ENCODE measurements at regions not wholly inside any gene's neighbourhood (a gene's known extent, or its start where the extent isn't known, plus 50 kb on each side); places are given as distances from the start of the nearest gene placed in this dataset.

GRCh38 chr2:35081001-35081621 lies 1274.5 kb upstream of the CRIM1 start:
- no peak for DNase-seq

- DNase-seq: no peak
These were observed 1275.2 kb upstream of the CRIM1 start for GRCh38 chr2:35080231-35080910.

- no peak for DNase-seq
These were observed 1288.2 kb upstream of the CRIM1 start for GRCh38 chr2:35067420-35067819.

DNA sequence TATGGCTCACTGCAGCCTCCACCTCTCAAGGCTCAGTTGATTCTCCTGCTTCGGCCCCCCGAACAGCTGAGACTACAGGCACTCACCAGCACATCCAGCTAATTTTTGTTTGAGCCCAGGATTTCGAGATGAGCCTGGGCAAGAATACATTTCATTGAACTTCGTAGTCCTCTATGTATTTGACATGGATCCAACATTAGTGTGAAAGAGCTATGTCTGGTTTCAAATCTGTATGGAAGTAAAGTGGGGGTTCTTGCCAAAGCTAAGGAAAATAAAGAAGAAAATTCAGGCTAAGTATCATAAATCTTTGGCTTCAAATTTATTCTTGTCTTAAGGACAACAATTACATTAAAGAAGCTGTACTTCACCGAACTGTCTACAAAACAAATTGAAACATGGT lies 1291.7 kb upstream of the CRIM1 start:
- no peak for DNase-seq

DNA sequence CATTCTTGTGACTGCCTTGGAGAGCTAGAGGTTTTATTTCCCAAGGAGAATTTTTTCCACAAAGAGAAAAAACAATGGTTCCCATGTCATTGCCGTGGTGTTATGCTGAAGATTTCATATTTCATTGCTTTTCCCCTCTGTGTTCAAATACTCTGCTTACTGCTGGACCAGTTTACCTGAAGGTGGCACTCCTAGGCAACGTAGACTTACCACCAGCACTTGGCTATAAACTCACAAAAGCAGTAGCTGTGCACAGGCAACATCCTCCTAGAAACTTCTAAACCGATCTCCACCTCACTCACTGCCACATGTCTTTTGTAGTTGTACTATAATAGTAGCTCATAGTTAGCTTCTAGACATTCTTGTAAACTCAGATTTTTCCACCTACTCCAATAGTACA lies 1319.7 kb upstream of the CRIM1 start:
- DNase-seq: no peak

DNA sequence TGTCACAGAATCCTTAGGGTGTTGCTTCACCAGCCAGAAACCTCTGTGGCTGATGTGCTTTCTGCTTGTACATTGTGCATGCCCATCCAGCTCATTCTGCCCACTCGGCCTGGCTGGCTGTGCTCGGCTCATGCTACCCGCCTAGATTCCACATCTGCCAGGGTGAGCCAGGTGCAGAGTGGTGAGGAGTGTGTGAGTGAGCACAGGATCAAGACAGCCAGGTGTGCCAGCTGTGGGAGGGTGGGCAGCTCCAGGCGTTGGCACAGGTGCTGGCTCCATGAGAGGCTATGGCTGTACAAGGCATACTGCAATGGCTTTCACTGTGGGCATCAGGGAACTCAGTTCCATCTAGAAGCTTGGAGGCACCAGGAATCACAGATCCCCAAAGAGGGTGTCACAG lies 1321.8 kb upstream of the CRIM1 start:
- DNase-seq: no peak

DNA sequence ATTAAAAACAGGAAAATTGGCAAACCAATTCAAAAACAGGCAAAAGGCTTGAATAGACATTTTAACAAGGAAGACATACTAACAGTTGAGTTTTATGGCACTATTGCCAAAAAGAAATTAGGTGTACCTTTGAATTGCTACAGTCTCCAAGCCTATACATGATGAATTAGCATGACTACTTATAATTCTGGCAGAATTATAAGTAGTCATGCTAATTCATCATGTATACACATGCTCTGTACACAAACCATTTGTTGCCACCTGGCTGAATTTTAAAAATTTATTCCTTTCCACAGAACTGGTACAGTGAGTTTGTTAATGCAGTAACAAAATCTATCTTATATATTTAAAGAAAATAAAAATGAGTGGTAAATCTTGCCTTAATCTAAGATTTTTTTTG lies 1332.0 kb upstream of the CRIM1 start:
- DNase-seq: no peak

GRCh38 chr2:35000453-35000852 lies 1355.1 kb upstream of the CRIM1 start:
- DNase-seq: no peak

- DNase-seq: no peak
These were observed 1356.8 kb upstream of the CRIM1 start for GRCh38 chr2:34998741-34999140.

DNA sequence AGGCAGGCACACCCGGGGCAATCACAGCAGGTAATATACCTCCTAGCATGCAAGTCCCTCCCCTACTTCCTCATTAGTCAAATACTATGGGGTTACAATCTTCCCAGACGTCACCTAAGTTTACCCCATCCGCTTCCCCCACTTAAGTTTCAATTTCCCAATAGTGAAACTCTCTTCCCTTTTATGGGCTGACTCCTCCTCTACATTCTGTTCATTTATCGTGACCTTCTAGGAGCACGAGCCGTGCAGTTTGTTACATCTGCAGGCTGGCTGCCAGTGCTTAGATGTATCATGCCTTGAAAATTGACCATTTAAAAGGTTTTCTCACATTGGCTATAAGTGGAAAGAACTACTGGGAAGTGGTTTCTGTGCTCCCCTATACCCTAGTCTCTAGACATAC lies 1357.8 kb upstream of the CRIM1 start:
- no peak for DNase-seq

GRCh38 chr2:34995196-34995595 lies 1360.4 kb upstream of the CRIM1 start:
- DNase-seq: no peak

DNA sequence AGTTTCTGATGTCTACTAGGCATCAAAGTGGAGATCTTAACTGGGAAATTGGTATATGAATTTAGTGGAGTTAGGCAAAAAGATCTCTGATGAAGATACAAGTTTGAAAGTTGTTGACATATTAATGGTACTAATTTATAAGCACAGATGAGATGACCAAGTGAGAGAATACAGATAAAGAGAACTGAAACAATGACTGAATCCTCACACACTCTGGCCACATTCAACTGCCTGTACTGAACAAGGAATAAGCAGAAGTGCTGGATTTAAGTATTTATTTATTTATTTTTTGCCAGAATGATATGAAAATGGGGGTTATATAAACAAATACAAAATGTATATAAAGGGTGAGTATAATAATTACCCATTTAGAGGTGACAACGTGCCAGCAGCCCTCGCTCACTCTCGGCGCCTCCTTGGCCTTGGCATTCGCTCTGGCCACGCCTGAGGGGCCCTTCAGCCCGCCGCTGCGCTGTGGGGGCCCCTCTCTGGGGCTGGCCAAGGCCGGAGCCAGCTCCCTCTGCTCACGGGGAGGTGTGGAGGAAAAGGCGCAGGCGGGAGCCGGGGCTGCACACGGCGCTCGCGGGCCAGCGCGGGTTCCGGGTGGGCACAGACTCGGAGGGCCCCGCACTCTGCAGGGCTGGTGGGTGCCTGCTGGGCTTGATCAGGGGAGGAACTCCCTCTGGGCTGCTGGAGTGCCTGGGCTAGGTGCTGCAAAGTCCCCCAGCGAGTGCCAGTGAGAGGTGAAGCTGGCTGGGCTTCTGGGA lies 1363.9 kb upstream of the CRIM1 start:
- DNase-seq: no peak

- no peak for DNase-seq
These were observed 1370.1 kb upstream of the CRIM1 start for GRCh38 chr2:34985474-34985873.

DNA sequence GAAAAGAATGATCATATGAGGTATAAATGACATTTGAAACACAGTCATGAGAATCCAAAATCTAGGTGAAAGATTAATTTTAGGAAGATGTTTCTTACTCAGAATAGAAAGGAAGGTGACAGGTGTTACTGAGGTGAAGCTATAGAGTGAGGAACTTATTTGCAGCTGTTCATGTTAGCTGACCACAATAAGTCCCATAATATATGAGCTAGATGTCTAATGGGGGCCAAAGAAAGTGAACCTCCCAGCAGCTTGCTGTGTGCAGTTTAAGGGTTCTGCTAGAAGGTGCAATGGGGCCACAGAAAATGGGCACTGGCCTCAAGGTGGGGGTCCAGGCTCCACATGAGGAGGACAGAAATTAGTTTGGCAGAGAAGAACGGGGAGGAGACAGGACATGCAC lies 1374.9 kb upstream of the CRIM1 start:
- DNase-seq: no peak

- no peak for DNase-seq
These were observed 1376.4 kb upstream of the CRIM1 start for GRCh38 chr2:34979148-34979547.

DNA sequence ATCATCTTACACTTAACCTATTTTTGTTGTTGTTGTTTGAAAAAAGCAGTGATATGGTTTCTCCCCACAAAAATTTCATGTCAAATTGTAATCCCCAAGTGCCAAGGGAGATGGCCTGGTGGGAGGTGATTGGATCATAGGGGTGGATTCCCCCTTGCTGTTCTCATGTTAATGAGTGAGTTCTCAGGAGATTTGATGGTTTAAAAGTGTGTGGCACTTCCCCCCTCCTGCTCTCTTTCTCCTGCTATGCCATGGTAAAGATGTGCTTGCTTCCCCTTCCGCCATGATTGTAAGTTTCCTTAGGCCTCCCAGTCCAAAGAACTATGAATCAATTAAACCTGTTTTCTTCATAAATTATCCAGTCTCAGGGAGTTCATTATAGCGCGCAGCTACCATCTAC lies 1362.7 kb upstream of the FAM98A start:
- DNase-seq: no peak

GRCh38 chr2:34954758-34955157 lies 1355.7 kb upstream of the FAM98A start:
- no peak for DNase-seq

- DNase-seq: no peak
These were observed 1351.7 kb upstream of the FAM98A start for GRCh38 chr2:34950797-34951196.

- DNase-seq: no peak
These were observed 1350.2 kb upstream of the FAM98A start for GRCh38 chr2:34949316-34949715.

DNA sequence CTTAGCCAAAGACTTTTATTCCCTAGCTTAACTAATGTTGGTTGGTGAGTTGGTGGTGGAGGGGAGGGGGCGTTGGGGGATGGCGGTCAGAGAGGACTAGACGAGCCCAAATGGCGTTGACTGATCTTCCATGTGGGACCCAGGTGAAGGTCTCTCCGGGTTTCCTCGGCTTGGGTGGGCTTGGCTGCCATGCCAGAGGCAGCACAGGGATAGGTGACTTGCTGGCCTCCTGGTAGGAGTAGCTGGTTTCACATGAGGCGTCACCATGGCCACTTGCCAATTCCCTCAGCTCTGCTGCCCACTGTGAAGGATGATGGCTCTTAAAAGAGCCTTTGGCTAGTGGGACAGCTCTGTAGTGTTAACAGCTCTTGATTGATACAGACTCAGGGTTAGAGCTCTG lies 1337.0 kb upstream of the FAM98A start:
- DNase-seq: no peak

GRCh38 chr2:34912084-34912483 lies 1313.0 kb upstream of the FAM98A start:
- DNase-seq: no peak

DNA sequence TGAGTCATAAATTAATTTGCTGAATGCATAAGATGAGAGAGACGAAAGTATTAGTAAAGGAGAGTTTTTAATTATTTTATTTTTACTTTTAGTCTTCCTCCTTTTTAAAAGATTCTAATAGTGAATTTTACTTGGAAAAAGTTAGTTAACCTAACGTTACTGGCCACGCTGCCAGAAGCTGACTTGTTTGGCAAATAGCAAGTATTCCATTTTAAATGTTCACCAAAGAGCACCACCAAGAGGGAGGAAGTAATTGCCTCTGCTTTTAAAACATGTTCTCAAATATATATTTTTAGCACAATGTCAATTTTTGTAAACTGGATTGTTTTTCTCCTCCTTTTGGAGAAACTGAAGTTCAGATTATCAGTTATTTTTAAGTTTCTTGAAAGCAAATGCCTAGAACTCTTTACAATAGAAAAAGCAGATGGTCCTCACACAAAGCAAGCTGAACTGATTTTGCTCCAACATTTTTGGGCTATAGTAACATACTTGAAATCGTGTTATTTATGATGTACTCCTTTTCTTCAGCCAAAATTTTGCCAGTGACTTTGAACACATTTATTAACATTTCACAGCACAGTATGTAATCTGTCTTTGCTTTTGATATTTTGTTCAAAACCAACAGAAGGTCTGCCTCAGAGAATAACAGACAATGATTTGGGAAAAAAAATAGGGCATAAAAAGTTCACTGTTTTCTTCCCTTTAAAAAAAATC lies 1311.0 kb upstream of the FAM98A start:
- DNase-seq: no peak

DNA sequence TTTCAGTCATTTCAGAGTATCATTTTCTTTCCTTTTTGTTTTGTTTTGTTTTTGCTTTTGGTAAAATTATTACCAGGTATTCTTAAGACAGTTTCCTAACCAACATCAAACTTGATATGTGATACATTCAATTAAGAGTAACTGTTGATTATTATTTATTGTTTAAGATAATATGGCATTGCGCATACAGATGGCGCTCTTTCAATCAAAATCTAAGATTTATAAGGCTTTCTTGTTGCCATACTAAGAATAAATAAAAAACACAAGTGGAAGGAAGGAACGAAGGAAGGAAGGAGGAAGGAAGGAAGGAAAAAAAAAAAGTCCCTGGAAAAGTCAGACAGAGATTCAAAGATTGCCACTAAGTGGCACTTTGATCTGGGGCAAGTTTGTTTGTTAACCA lies 1308.7 kb upstream of the FAM98A start:
- DNase-seq: no peak

- DNase-seq: no peak
These were observed 1302.6 kb upstream of the FAM98A start for GRCh38 chr2:34901739-34902138.

Measured in stimulated activated CD4-positive, alpha-beta T cell treated with anti-CD3 and anti-CD28 coated beads, Interleukin-4, amount 100 ng/mL, for 4 hours (primary cell).